Smooth muscle cell (in vitro differentiated cells): ENCODE measurements at regions not wholly inside any gene's neighbourhood (a gene's known extent, or its start where the extent isn't known, plus 50 kb on each side); places are given as distances from the start of the nearest gene placed in this dataset.

Experiments
- DNase-seq: peaks from one replicate; lab custom pipeline; 2025; ENCODE audit not compliant: unreplicated experiment; lab: John Stamatoyannopoulos, UW
- H2AFZ ChIP-seq: fragments of 200-600 bp; sonication (generic); 2 replicates; pipeline ENCODE4 v1.6.0; 2016; ENCODE audit warnings: antibody characterized with exemption, low read depth, mild to moderate bottlenecking
- H3F3A ChIP-seq: fragments of 200-600 bp; sonication (generic); 2 replicates; pipeline ENCODE4 v1.6.0; 2017; ENCODE audit warnings: antibody characterized with exemption, low read depth
- H3K27ac ChIP-seq: fragments of 200-600 bp; sonication (generic); 2 replicates; pipeline ENCODE4 v1.5.1; 2016; ENCODE audit warnings: low read depth, mild to moderate bottlenecking
- H3K27me3 ChIP-seq: fragments of 200-600 bp; sonication (generic); 2 replicates; pipeline ENCODE4 v1.6.1; 2016; ENCODE audit warnings: low read depth, mild to moderate bottlenecking
- H3K36me3 ChIP-seq: fragments of 200-600 bp; sonication (generic); 2 replicates; pipeline ENCODE4 v1.5.1; 2016; ENCODE audit warnings: low read depth
- H3K4me1 ChIP-seq: fragments of 200-600 bp; sonication (generic); 2 replicates; pipeline ENCODE4 v1.5.1; 2016; ENCODE audit warnings: low read depth
- H3K4me2 ChIP-seq: fragments of 200-600 bp; sonication (generic); 2 replicates; pipeline ENCODE4 v1.6.0; 2016; ENCODE audit warnings: mild to moderate bottlenecking
- H3K4me3 ChIP-seq: fragments of 200-600 bp; sonication (generic); 2 replicates; pipeline ENCODE4 v1.5.1; 2016; ENCODE audit warnings: mild to moderate bottlenecking
- H3K79me2 ChIP-seq: fragments of 200-600 bp; sonication (generic); 2 replicates; pipeline ENCODE4 v1.6.0; 2016; ENCODE audit warnings: low read depth, mild to moderate bottlenecking
- H3K9ac ChIP-seq: fragments of 200-600 bp; sonication (generic); 2 replicates; pipeline ENCODE4 v1.6.0; 2016; ENCODE audit warnings: low read depth
- H3K9me3 ChIP-seq: fragments of 200-600 bp; sonication (generic); replicated peaks from 2 replicates; pipeline ENCODE4 v1.5.1; 2016; ENCODE audit warnings: low read depth
- H4K20me1 ChIP-seq: fragments of 200-600 bp; sonication (generic); 2 replicates; pipeline ENCODE4 v1.6.0; 2016; ENCODE audit warnings: low read depth
- WGBS: methylation state at CpG from one replicate; pipeline ENCODE4 v1.1.7; 2016; ENCODE audit warnings: low lambda C conversion rate; 5-methylcytosine and 5-hydroxymethylcytosine counted together
- TF ChIP-seq, protein P1 (sequence below): fragments of 200-600 bp; sonication (generic); IDR thresholded peaks from 2 replicates; pipeline ENCODE4 v1.5.1; 2017; ENCODE audit warnings: borderline replicate concordance, mild to moderate bottlenecking, antibody characterized with exemption; ENCODE audit not compliant: insufficient read depth, poor library complexity, severe bottlenecking

DNA sequence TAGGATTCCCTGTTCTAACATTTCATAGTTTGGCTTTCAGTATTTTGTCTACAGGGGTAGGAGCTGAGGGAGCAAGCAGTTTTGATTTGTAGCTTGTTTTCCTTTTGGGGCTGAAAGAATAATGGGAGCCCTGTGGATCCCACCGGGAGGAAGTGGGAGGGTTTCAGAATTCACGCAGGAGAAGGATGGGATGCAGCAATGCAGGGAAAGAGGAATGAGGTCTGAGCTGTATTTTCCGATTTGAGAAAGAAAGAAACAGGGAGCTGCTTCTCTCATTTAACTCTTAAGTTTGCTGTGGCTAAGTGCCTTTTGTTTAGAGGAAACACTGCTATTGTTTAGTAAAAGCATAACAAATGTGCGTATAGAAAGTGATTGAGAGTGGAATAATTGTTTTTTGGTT lies 141.0 kb downstream of the ADCYAP1 start:
- no peaks in the 10 kb centered on the region for H4K20me1 ChIP-seq
- no peak overlapping the region for H3K4me3 ChIP-seq
- H2AFZ ChIP-seq, result no peak overlapping the region
- TF ChIP-seq, protein P1, sequence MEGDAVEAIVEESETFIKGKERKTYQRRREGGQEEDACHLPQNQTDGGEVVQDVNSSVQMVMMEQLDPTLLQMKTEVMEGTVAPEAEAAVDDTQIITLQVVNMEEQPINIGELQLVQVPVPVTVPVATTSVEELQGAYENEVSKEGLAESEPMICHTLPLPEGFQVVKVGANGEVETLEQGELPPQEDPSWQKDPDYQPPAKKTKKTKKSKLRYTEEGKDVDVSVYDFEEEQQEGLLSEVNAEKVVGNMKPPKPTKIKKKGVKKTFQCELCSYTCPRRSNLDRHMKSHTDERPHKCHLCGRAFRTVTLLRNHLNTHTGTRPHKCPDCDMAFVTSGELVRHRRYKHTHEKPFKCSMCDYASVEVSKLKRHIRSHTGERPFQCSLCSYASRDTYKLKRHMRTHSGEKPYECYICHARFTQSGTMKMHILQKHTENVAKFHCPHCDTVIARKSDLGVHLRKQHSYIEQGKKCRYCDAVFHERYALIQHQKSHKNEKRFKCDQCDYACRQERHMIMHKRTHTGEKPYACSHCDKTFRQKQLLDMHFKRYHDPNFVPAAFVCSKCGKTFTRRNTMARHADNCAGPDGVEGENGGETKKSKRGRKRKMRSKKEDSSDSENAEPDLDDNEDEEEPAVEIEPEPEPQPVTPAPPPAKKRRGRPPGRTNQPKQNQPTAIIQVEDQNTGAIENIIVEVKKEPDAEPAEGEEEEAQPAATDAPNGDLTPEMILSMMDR, result no peak
- no peak overlapping the region for H3K27ac ChIP-seq
- DNase-seq, result no peak
- no peaks in the 10 kb centered on the region for H3F3A ChIP-seq
- H3K27me3 ChIP-seq, result no peaks in the 10 kb centered on the region
- H3K36me3 ChIP-seq, result no peaks in the 10 kb centered on the region
- H3K4me2 ChIP-seq, result no peak overlapping the region
- H3K9me3 ChIP-seq, result no peaks in the 10 kb centered on the region
- H3K4me1 ChIP-seq, result peaks cover 16% of the 10 kb centered on the region
- H3K9ac ChIP-seq, result no peak overlapping the region
- H3K79me2 ChIP-seq, result no peaks in the 10 kb centered on the region
- WGBS, result 47% methylated on average over 4 of the region's 4 CpGs

DNA sequence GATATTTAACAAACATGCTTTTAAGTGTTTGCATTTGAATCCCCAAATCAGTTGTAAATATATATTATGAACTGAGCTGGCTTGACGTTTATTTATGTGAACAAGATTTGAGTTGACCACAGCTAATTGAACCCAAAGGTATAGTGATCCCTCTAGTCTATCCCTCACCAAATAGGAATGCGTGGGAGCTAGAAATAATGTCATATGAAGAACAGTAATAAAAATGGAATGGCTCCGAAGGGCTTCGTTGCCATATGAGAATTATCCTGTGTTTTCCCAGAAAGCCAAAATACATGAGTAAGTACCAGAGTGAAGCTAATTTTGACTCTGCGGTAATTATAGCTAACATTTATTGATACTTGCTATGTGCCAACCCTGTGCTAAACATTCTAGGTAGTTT lies 142.7 kb downstream of the ADCYAP1 start:
- no peak for DNase-seq
- Histone ChIP-seq H3K79me2 (no peaks in the 10 kb centered on the region), H3K36me3 (no peaks in the 10 kb centered on the region), H3K27me3 (no peaks in the 10 kb centered on the region), H2AFZ (no peak overlapping the region), H3K4me3 (no peak overlapping the region), H3K27ac (peak overlapping the region; percentile 63), H3F3A (no peaks in the 10 kb centered on the region), H3K4me1 (peaks cover 16% of the 10 kb centered on the region), H3K9me3 (no peaks in the 10 kb centered on the region), H4K20me1 (no peaks in the 10 kb centered on the region), H3K9ac (no peak overlapping the region), H3K4me2 (peak overlapping the region; percentile 32)
- WGBS, result 83% methylated on average over 5 of the region's 5 CpGs
- TF ChIP-seq, protein P1, result no peak

DNA sequence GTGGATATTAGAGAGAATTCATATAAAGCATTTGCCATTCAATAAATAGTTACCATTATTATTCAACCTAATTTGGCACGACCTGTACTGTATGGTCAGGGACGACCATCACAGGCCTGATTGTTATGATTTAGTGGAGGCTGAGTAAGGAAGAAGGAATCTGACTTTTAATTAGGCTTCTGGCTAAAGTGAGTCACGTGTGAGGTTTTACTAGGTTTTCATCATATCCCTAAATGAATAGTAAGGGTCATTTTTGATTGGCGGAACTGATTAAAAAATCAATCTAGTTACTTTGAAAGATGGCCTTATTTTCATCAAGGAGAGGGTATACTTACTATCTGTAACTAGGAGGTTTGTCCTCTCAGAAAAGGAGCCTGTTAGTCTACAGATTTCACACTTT lies 143.4 kb downstream of the ADCYAP1 start:
- no peaks in the 10 kb centered on the region for H3K27me3 ChIP-seq
- no peak for DNase-seq
- H3K79me2 ChIP-seq, result no peaks in the 10 kb centered on the region
- peak overlapping the region; percentile 63 for H3K27ac ChIP-seq
- no peaks in the 10 kb centered on the region for H3K9me3 ChIP-seq
- no peak overlapping the region for H2AFZ ChIP-seq
- H3K4me1 ChIP-seq, result peaks cover 16% of the 10 kb centered on the region
- no peak overlapping the region for H3K9ac ChIP-seq
- no peak overlapping the region for H3K4me3 ChIP-seq
- H3K36me3 ChIP-seq, result no peaks in the 10 kb centered on the region
- H3K4me2 ChIP-seq, result peak overlapping the region; percentile 32
- TF ChIP-seq, protein P1, result no peak
- H3F3A ChIP-seq, result no peaks in the 10 kb centered on the region
- WGBS, result 40% methylated on average over 4 of the region's 4 CpGs
- H4K20me1 ChIP-seq, result no peaks in the 10 kb centered on the region

DNA sequence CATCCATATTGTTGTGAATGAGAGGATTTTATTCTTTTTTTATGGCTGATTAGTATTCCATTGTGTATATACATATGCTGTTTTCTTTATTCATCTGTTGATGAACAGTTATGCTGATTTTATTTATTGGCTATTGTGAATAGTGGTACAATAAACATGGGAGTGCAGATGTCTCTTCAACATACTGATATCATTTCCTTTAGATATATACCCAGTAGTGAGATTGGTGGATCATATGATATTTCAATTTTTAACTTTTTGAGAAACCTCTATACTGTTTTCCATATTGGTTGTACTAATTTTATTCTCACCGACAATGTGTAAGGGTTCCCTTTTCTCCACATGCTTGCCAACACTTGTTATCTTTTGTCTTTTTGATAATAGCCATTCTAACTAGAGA lies 144.5 kb downstream of the ADCYAP1 start:
- Histone ChIP-seq H3K79me2 (no peaks in the 10 kb centered on the region), H3F3A (no peaks in the 10 kb centered on the region), H3K36me3 (no peaks in the 10 kb centered on the region), H3K9me3 (no peaks in the 10 kb centered on the region), H3K27ac (no peak overlapping the region), H3K4me2 (no peak overlapping the region), H3K4me3 (no peak overlapping the region), H4K20me1 (no peaks in the 10 kb centered on the region), H3K27me3 (no peaks in the 10 kb centered on the region), H3K9ac (no peak overlapping the region), H3K4me1 (peaks cover 16% of the 10 kb centered on the region), H2AFZ (no peak overlapping the region)
- WGBS, result 94% methylated on average over 1 of the region's 1 CpG
- DNase-seq, result no peak
- TF ChIP-seq, protein P1, result no peak
